HepG2 (cell line): ENCODE measurements at regions not wholly inside any gene's neighbourhood (a gene's known extent, or its start where the extent isn't known, plus 50 kb on each side); places are given as distances from the start of the nearest gene placed in this dataset.
"Not testable (repeated sequence)": the region's sequence is repeated elsewhere in the genome, so short reads cannot be mapped to it uniquely, and the experiment has no call there.

Experiments
- ATAC-seq: fragments of 200-7000 bp; cut with Tn5 transposase; 3 replicates; pipeline ENCODE4 v1.9.1; 2020; ENCODE audit warnings: mild to moderate bottlenecking, moderate library complexity
- BruUV-seq: library from RNA; stranded (reverse); fragments of 400-500 nt; replicated peaks from 2 replicates; lab custom pipeline; 2021; lab: Mats Ljungman, UMichigan
- CTCF ChIA-PET: fragments of 300-600 bp; formaldehyde crosslinking; extraction: SDS; loops from one replicate; lab custom pipeline; 2021; ENCODE audit warnings: low total read pairs, inconsistent platforms, low intra/inter-chr PET ratio; lab: Yijun Ruan, JAX
- POLR2A ChIA-PET: fragments of 350-600 bp; sonication (Branson Sonifier 250); formaldehyde crosslinking; loops from one replicate; lab custom pipeline; 2020; ENCODE audit warnings: antibody characterized with exemption, inconsistent platforms; lab: Yijun Ruan, JAX
- DNase-seq: peaks from one replicate; pipeline ENCODE4 v3.0.0-alpha.2; 2015; ENCODE audit warnings: low spot score
- FAIRE-seq: peaks from 3 replicates; lab custom pipeline; 2011; peaks lifted over from hg19 to GRCh38; lab: Jason Lieb, UNC
- H2AFZ ChIP-seq: one replicate; pipeline ENCODE4 v1.6.1; 2011; ENCODE audit warnings: low read length, inconsistent platforms
- H3K27ac ChIP-seq: fragments of 300-600 bp; 3 replicates; pipeline ENCODE4 v1.8.0; 2011; ENCODE audit warnings: mixed run types, mild to moderate bottlenecking, mixed read lengths, low read length, inconsistent platforms; ENCODE audit not compliant: insufficient read depth; ENCODE audit errors: extremely low read length
- H3K27me3 ChIP-seq, 2 experiments: fragments of 200-600 bp in 1 of 2; 2 replicates in 1 of 2; 3 replicates in 1 of 2; pipeline versions ENCODE4 v1.6.0 to v1.8.0; 2011; ENCODE audit warnings: low read length in 2 of 2, mild to moderate bottlenecking in 2 of 2, moderate library complexity in 2 of 2, inconsistent platforms in 1 of 2; ENCODE audit not compliant: insufficient read depth in 2 of 2, control insufficient read depth in 1 of 2
- H3K36me3 ChIP-seq, 2 experiments: fragments of 200-600 bp in 1 of 2; replicated peaks in 1 of 2; 2 replicates in 1 of 2; 3 replicates in 1 of 2; pipeline versions ENCODE4 v1.5.1 to v1.8.0; 2011; ENCODE audit warnings: low read length in 2 of 2, inconsistent platforms in 1 of 2; ENCODE audit not compliant: insufficient read depth in 2 of 2, control insufficient read depth in 1 of 2
- H3K4me1 ChIP-seq: 2 replicates; pipeline ENCODE4 v1.5.1; 2012; ENCODE audit warnings: low read length, inconsistent platforms; ENCODE audit not compliant: insufficient read depth
- H3K4me2 ChIP-seq: 2 replicates; pipeline ENCODE4 v1.6.0; 2011; ENCODE audit warnings: low read depth, low read length, inconsistent platforms
- H3K4me3 ChIP-seq, 3 experiments: fragments of 200-600 bp in 1 of 3; sonication (generic), shearing (Covaris generic) in 1 of 3; replicated peaks in 1 of 3; 2 replicates each; pipeline ENCODE4 v1.5.1; 2011 to 2016; ENCODE audit warnings: low read length in 3 of 3, inconsistent platforms in 2 of 3, low read depth in 2 of 3, mild to moderate bottlenecking in 2 of 3, control low read depth in 1 of 3, mixed read lengths in 1 of 3; ENCODE audit not compliant: insufficient read depth in 1 of 3
- H3K79me2 ChIP-seq: one replicate; pipeline ENCODE4 v1.6.1; 2011; ENCODE audit warnings: low read length, inconsistent platforms; ENCODE audit not compliant: insufficient read depth
- H3K9ac ChIP-seq: 2 replicates; pipeline ENCODE4 v1.6.0; 2011; ENCODE audit warnings: mild to moderate bottlenecking, low read depth, low read length, inconsistent platforms; ENCODE audit not compliant: insufficient read depth
- H3K9me3 ChIP-seq: 2 replicates; pipeline ENCODE4 v1.5.1; 2012; ENCODE audit warnings: mild to moderate bottlenecking, low read length
- H4K20me1 ChIP-seq: 2 replicates; pipeline ENCODE4 v1.6.0; 2011; ENCODE audit warnings: inconsistent platforms, mild to moderate bottlenecking, low read length, moderate library complexity; ENCODE audit not compliant: insufficient read depth
- EED ChIP-seq: sonication (generic); formaldehyde crosslinking; IDR thresholded peaks from 2 replicates; pipeline ENCODE4 v1.5.0; 2020; ENCODE audit warnings: mild to moderate bottlenecking, missing genetic modification reagents
- HIVEP1 ChIP-seq: sonication (generic); formaldehyde crosslinking; IDR thresholded peaks from 2 replicates; pipeline ENCODE4 v1.4.0; 2020; ENCODE audit warnings: mild to moderate bottlenecking, missing genetic modification reagents
- MYPOP ChIP-seq: sonication (generic); formaldehyde crosslinking; IDR thresholded peaks from 2 replicates; pipeline ENCODE4 v1.8.1; 2023; ENCODE audit warnings: mild to moderate bottlenecking, moderate library complexity, missing genetic modification reagents
- ZSCAN20 ChIP-seq: sonication (generic); formaldehyde crosslinking; IDR thresholded peaks from 2 replicates; pipeline ENCODE4 v1.4.0; 2020; ENCODE audit warnings: missing genetic modification reagents, mild to moderate bottlenecking, borderline replicate concordance
- WGBS: methylation state at CpG from one replicate; pipeline ENCODE4 v1.1.6; 2017; ENCODE audit warnings: low lambda C conversion rate; 5-methylcytosine and 5-hydroxymethylcytosine counted together
- in situ Hi-C: cut with HindIII; loops from 2 replicates; pipeline ENCODE4 v1.10.0; 2017; ENCODE audit warnings: low pct_unique_long_range_greater_than_20kb; ENCODE audit not compliant: extremely low pct_ligation_motif_present
- intact Hi-C: fragments of 100-400 bp; cut with micrococcal nuclease; formaldehyde crosslinking; loops from one replicate; pipeline ENCODE4 v1.10.0; 2022; ENCODE audit not compliant: unreplicated experiment

- intact Hi-C loops, result no loop called here
- no peaks in the 10 kb centered on the region for H3K79me2 ChIP-seq
- H3K9me3 ChIP-seq, result no peaks in the 10 kb centered on the region
- H3K4me2 ChIP-seq, result no peak overlapping the region
- no peak for DNase-seq
- no peak overlapping the region for H2AFZ ChIP-seq
- FAIRE-seq, result no peak
- ChIA-PET POLR2A (no interaction called here), CTCF (no interaction called here)
- H3K9ac ChIP-seq, result no peak overlapping the region
- no peak for TF ChIP-seq MYPOP (CRISPR knock-in tag)
- no peak for TF ChIP-seq ZSCAN20 (CRISPR knock-in tag)
- TF ChIP-seq EED, result no peak
- TF ChIP-seq HIVEP1 (CRISPR knock-in tag), result no peak
- H3K27me3 ChIP-seq, result no peaks in the 10 kb centered on the region
- H3K4me1 ChIP-seq, result no peaks in the 10 kb centered on the region
- 16% methylated on average over 3 of the region's 3 CpGs for WGBS
- H4K20me1 ChIP-seq, result no peaks in the 10 kb centered on the region
- no TSS peak for BruUV-seq
- ATAC-seq, result no peak
- H3K4me3 ChIP-seq, result no peak overlapping the region
- in situ Hi-C loops, result no loop called here
- no peak overlapping the region for H3K27ac ChIP-seq
- no peaks in the 10 kb centered on the region for H3K36me3 ChIP-seq
These were observed 176.9 kb upstream of the FZD8 start for GRCh38 chr10:35819011-35819410.

- DNase-seq, BruUV-seq, H3K27ac ChIP-seq, FAIRE-seq, H4K20me1 ChIP-seq, H3K4me2 ChIP-seq, H3K9ac ChIP-seq, H3K27me3 ChIP-seq, H3K79me2 ChIP-seq, in situ Hi-C loops, POLR2A ChIA-PET, H3K4me3 ChIP-seq, ATAC-seq, H3K9me3 ChIP-seq, CTCF ChIA-PET, H3K4me1 ChIP-seq, intact Hi-C loops, H2AFZ ChIP-seq, H3K36me3 ChIP-seq: not testable (repeated sequence)
- 10% methylated on average over 3 of the region's 5 CpGs for WGBS
These were observed 175.0 kb upstream of the FZD8 start for GRCh38 chr10:35817109-35817508.
